Liver (tissue), 8 donors: ENCODE measurements at regions not wholly inside any gene's neighbourhood (a gene's known extent, or its start where the extent isn't known, plus 50 kb on each side); places are given as distances from the start of the nearest gene placed in this dataset.
A peak's percentile ranks its signal among the peaks of the same experiment; 100 is the strongest.

Experiments used
- DNase-seq: peaks from one replicate; pipeline ENCODE4 v3.0.0-alpha.2; 2017; ENCODE audit warnings: low spot score
- H3K27ac ChIP-seq, 2 donors: one replicate each; pipeline ENCODE4 v1.7.0; 2013; ENCODE audit warnings: inconsistent platforms in 2 of 2, low read length in 2 of 2, control low read depth in 1 of 2, low read depth in 1 of 2, mild to moderate bottlenecking in 1 of 2
- H3K27me3 ChIP-seq, 4 donors: one replicate each; pipeline versions ENCODE4 v1.6.1 to v1.7.0; 2013; ENCODE audit warnings: low read length in 3 of 4, inconsistent platforms in 1 of 4, mild to moderate bottlenecking in 1 of 4, moderate library complexity in 1 of 4; ENCODE audit not compliant: control insufficient read depth in 4 of 4, insufficient read depth in 4 of 4
- H3K36me3 ChIP-seq, 4 donors: one replicate each; pipeline versions ENCODE4 v1.6.1 to v1.7.0; 2013; ENCODE audit warnings: low read length in 3 of 4, mild to moderate bottlenecking in 3 of 4, low read depth in 1 of 4, moderate library complexity in 1 of 4; ENCODE audit not compliant: control insufficient read depth in 4 of 4, insufficient read depth in 3 of 4
- H3K4me1 ChIP-seq, 4 donors: one replicate each; pipeline versions ENCODE4 v1.6.1 to v1.7.0; 2013; ENCODE audit warnings: low read length in 3 of 4, mild to moderate bottlenecking in 3 of 4, moderate library complexity in 1 of 4; ENCODE audit not compliant: control insufficient read depth in 4 of 4, insufficient read depth in 4 of 4
- H3K4me3 ChIP-seq, 3 donors: one replicate each; pipeline versions ENCODE4 v1.6.1 to v1.7.0; 2013; ENCODE audit warnings: low read length in 3 of 3, control low read depth in 1 of 3, low read depth in 1 of 3, mild to moderate bottlenecking in 1 of 3
- H3K9ac ChIP-seq, 2 donors: one replicate each; pipeline ENCODE4 v1.7.0; 2013; ENCODE audit warnings: low read length in 2 of 2, mild to moderate bottlenecking in 2 of 2, moderate library complexity in 2 of 2, control low read depth in 1 of 2, low read depth in 1 of 2
- H3K9me3 ChIP-seq, 4 donors: one replicate each; pipeline versions ENCODE4 v1.6.1 to v1.7.0; 2013; ENCODE audit warnings: low read length in 3 of 4; ENCODE audit not compliant: control insufficient read depth in 4 of 4
- ATF3 ChIP-seq: IDR thresholded peaks from 2 replicates; pipeline ENCODE4 v1.6.1; 2016; ENCODE audit warnings: antibody characterized with exemption
- CTCF ChIP-seq: fragments of 150-350 bp; IDR thresholded peaks from 2 replicates; pipeline ENCODE4 v1.5.1; 2017; ENCODE audit warnings: improper control_type of control experiment, low read depth, low read length; ENCODE audit not compliant: missing input control
- FOXA1 ChIP-seq: IDR thresholded peaks from 2 replicates; pipeline ENCODE4 v1.6.1; 2016; ENCODE audit warnings: antibody characterized with exemption
- FOXA2 ChIP-seq: IDR thresholded peaks from 2 replicates; pipeline ENCODE4 v1.6.1; 2016; ENCODE audit warnings: antibody characterized with exemption
- GABPA ChIP-seq, 2 donors: IDR thresholded peaks in 1 of 2; conservative IDR thresholded peaks in 1 of 2; 2 replicates each; pipeline ENCODE4 v1.6.1; 2016; ENCODE audit warnings: antibody characterized with exemption in 2 of 2, mild to moderate bottlenecking in 1 of 2, moderate library complexity in 1 of 2
- HNF4A ChIP-seq, 2 donors: conservative IDR thresholded peaks; 2 replicates each; pipeline ENCODE4 v1.6.1; 2016; ENCODE audit warnings: antibody characterized with exemption in 2 of 2, mild to moderate bottlenecking in 2 of 2
- HNF4G ChIP-seq: IDR thresholded peaks from 2 replicates; pipeline ENCODE4 v1.6.1; 2016; ENCODE audit warnings: antibody characterized with exemption
- JUND ChIP-seq, 2 donors: IDR thresholded peaks; 2 replicates each; pipeline ENCODE4 v1.6.1; 2016; ENCODE audit warnings: antibody characterized with exemption in 2 of 2
- MAX ChIP-seq: IDR thresholded peaks from 2 replicates; pipeline ENCODE4 v1.6.1; 2016; ENCODE audit warnings: antibody characterized with exemption
- NR2F2 ChIP-seq: IDR thresholded peaks from 2 replicates; pipeline ENCODE4 v1.6.1; 2016; ENCODE audit warnings: antibody characterized with exemption
- RAD21 ChIP-seq, 2 donors: IDR thresholded peaks; 2 replicates each; pipeline ENCODE4 v1.6.1; 2016; ENCODE audit warnings: antibody characterized with exemption in 2 of 2, mild to moderate bottlenecking in 2 of 2
- REST ChIP-seq: IDR thresholded peaks from 2 replicates; pipeline ENCODE4 v1.6.1; 2016; ENCODE audit warnings: antibody characterized with exemption, mild to moderate bottlenecking
- RXRA ChIP-seq, 2 donors: IDR thresholded peaks; 2 replicates each; pipeline ENCODE4 v1.6.1; 2017 to 2018; ENCODE audit warnings: antibody characterized with exemption in 2 of 2, mild to moderate bottlenecking in 1 of 2
- SP1 ChIP-seq: IDR thresholded peaks from 2 replicates; pipeline ENCODE4 v1.6.1; 2018; ENCODE audit warnings: antibody characterized with exemption, mild to moderate bottlenecking
- TAF1 ChIP-seq: conservative IDR thresholded peaks from 2 replicates; pipeline ENCODE4 v1.6.1; 2016; ENCODE audit warnings: antibody characterized with exemption, mild to moderate bottlenecking
- YY1 ChIP-seq: IDR thresholded peaks from 2 replicates; pipeline ENCODE4 v1.6.1; 2016; ENCODE audit warnings: antibody characterized with exemption, mild to moderate bottlenecking
- ZBTB33 ChIP-seq: IDR thresholded peaks from 2 replicates; pipeline ENCODE4 v1.6.1; 2016; ENCODE audit warnings: antibody characterized with exemption
- WGBS: extraction: QIAGEN DNeasy Blood & Tissue Kit; methylation state at CpG from one replicate; pipeline ENCODE4 v1.1.7; 2013; 5-methylcytosine and 5-hydroxymethylcytosine counted together
- donor health status: healthy.
- donor health status: healthy.
- donor health status: healthy.
- donor health status: healthy.
- donor health status: healthy.

GRCh38 chr15:70329179-70329578, 231.5 kb upstream of the TLE3 start:
- DNase-seq = peak; percentile 24
- TF ChIP-seq CTCF = no peak
- TF ChIP-seq JUND (IDR thresholded peaks at IDR 0.05) = no peak
- no peak for TF ChIP-seq RXRA (IDR thresholded peaks at IDR 0.05)
- no peak for TF ChIP-seq NR2F2
- no peak for TF ChIP-seq MAX
- no peak for TF ChIP-seq GABPA (IDR thresholded peaks at IDR 0.05 in 1 of 2, conservative IDR thresholded peaks at IDR 0.05 in 1 of 2)
- TF ChIP-seq TAF1 = no peak
- TF ChIP-seq REST = no peak
- no peak for TF ChIP-seq FOXA2
- TF ChIP-seq FOXA1 = no peak
- no peak for TF ChIP-seq SP1
- no peak for TF ChIP-seq HNF4G
- TF ChIP-seq ATF3 = no peak
- TF ChIP-seq YY1 = no peak
- no peak overlapping the region for H3K4me3 ChIP-seq
- H3K9me3 ChIP-seq = peaks cover 0 to 6% (median 2%) of the 10 kb centered on the region in 4 donors
- peaks cover 0 to 2% (median 0%) of the 10 kb centered on the region in 4 donors for H3K4me1 ChIP-seq
- H3K36me3 ChIP-seq = no peaks in the 10 kb centered on the region
- no peaks in the 10 kb centered on the region for H3K27me3 ChIP-seq
- WGBS = 90% methylated on average over 8 of the region's 8 CpGs
- H3K9ac ChIP-seq = no peak overlapping the region
- H3K27ac ChIP-seq = no peak overlapping the region

- H3K9me3 ChIP-seq = peaks cover 0 to 2% (median 0%) of the 10 kb centered on the region in 4 donors
- peak; percentile 9 for DNase-seq
- no peaks in the 10 kb centered on the region for H3K36me3 ChIP-seq
- H3K27me3 ChIP-seq = no peaks in the 10 kb centered on the region
- TF ChIP-seq RAD21 (IDR thresholded peaks at IDR 0.05) (no peak), TAF1 (no peak), YY1 (no peak), HNF4A (conservative IDR thresholded peaks at IDR 0.05) (no peak), ZBTB33 (no peak), RXRA (IDR thresholded peaks at IDR 0.05) (no peak), ATF3 (no peak), CTCF (no peak), FOXA2 (no peak), SP1 (no peak), FOXA1 (no peak), GABPA (IDR thresholded peaks at IDR 0.05 in 1 of 2, conservative IDR thresholded peaks at IDR 0.05 in 1 of 2) (no peak), HNF4G (no peak), MAX (no peak)
- H3K4me1 ChIP-seq = peaks cover 0 to 5% (median 0%) of the 10 kb centered on the region in 4 donors
- H3K4me3 ChIP-seq = no peak overlapping the region
- no peak overlapping the region for H3K9ac ChIP-seq
- H3K27ac ChIP-seq = no peak overlapping the region
- 71% methylated on average over 3 of the region's 3 CpGs for WGBS
These were observed 231.0 kb upstream of the TLE3 start for GRCh38 chr15:70328679-70329115.
